ENCODE measurements at regions not wholly inside any gene's neighbourhood (a gene's known extent, or its start where the extent isn't known, plus 50 kb on each side); places are given as distances from the start of the nearest gene placed in this dataset.

GRCh38 chr16:79926451-79927205 is 326.1 kb upstream of the MAF start:
- no peak for TF ChIP-seq CTCF (conservative IDR thresholded peaks at IDR 0.05)
- H3K27ac ChIP-seq = no peak overlapping the region

- no peak overlapping the region for H3K27ac ChIP-seq
- no peak for TF ChIP-seq CTCF (conservative IDR thresholded peaks at IDR 0.05)
Observed at GRCh38 chr16:79923431-79923830, 322.9 kb upstream of the MAF start.

- H3K27ac ChIP-seq = no peak overlapping the region
- no peak for TF ChIP-seq CTCF (conservative IDR thresholded peaks at IDR 0.05)
Observed at GRCh38 chr16:79920685-79921084, 320.1 kb upstream of the MAF start.

GRCh38 chr16:79918916-79919315 is 318.4 kb upstream of the MAF start:
- TF ChIP-seq CTCF (conservative IDR thresholded peaks at IDR 0.05) = no peak

GRCh38 chr16:79915761-79916160 is 315.2 kb upstream of the MAF start:
- no peak overlapping the region for H3K27ac ChIP-seq
- no peak for TF ChIP-seq CTCF (conservative IDR thresholded peaks at IDR 0.05)

More at GRCh38 chr16:79918916-79919315, 318.4 kb upstream of the MAF start:
- H3K27ac ChIP-seq = no peak overlapping the region

- no peak overlapping the region for H3K27ac ChIP-seq
- no peak for TF ChIP-seq CTCF (conservative IDR thresholded peaks at IDR 0.05)
Observed at GRCh38 chr16:79914961-79915720, 314.6 kb upstream of the MAF start.

- no peak for TF ChIP-seq CTCF (conservative IDR thresholded peaks at IDR 0.05)
- H3K27ac ChIP-seq = no peak overlapping the region
Observed at GRCh38 chr16:79912592-79913310, 312.2 kb upstream of the MAF start.
